ENCODE measurements at regions not wholly inside any gene's neighbourhood (a gene's known extent, or its start where the extent isn't known, plus 50 kb on each side); places are given as distances from the start of the nearest gene placed in this dataset.

DNA sequence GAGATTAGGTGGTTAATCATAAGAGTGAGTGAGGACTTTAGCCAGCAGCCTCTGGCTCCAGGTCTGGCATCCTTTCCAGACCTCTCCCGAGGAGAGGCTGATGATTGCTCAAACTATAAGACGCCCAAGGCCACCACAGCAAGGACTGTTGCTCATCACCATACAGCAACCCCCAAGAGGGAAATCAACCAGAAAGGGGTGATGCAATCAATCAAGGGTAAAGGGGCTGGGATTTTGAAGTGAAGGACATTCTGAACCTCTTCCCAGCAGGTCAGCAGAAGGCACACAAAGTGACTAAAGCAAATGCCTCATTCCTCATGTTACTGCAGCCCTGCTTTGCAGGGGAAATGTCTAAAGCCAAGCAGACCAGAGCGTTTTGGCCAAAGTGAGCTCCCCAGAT lies 247.3 kb upstream of the IGF1R start:
- TF ChIP-seq, protein P1, sequence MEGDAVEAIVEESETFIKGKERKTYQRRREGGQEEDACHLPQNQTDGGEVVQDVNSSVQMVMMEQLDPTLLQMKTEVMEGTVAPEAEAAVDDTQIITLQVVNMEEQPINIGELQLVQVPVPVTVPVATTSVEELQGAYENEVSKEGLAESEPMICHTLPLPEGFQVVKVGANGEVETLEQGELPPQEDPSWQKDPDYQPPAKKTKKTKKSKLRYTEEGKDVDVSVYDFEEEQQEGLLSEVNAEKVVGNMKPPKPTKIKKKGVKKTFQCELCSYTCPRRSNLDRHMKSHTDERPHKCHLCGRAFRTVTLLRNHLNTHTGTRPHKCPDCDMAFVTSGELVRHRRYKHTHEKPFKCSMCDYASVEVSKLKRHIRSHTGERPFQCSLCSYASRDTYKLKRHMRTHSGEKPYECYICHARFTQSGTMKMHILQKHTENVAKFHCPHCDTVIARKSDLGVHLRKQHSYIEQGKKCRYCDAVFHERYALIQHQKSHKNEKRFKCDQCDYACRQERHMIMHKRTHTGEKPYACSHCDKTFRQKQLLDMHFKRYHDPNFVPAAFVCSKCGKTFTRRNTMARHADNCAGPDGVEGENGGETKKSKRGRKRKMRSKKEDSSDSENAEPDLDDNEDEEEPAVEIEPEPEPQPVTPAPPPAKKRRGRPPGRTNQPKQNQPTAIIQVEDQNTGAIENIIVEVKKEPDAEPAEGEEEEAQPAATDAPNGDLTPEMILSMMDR (IDR thresholded peaks at IDR 0.05; ENCODE audit: low read depth, low read length, poor library complexity, severe bottlenecking): no peak
- TF ChIP-seq EZH2phosphoT487 (IDR thresholded peaks at IDR 0.05; ENCODE audit: borderline replicate concordance, low read length): no peak

Data from DOHH2 (cell line).